ENCODE measurements at regions not wholly inside any gene's neighbourhood (a gene's known extent, or its start where the extent isn't known, plus 50 kb on each side); places are given as distances from the start of the nearest gene placed in this dataset.
"Not testable (repeated sequence)": the region's sequence is repeated elsewhere in the genome, so short reads cannot be mapped to it uniquely, and the experiment has no call there.

GRCh38 chr21:28391938-28392849 is 600.5 kb downstream of the LTN1 start:
- no peak for DNase-seq

DNA sequence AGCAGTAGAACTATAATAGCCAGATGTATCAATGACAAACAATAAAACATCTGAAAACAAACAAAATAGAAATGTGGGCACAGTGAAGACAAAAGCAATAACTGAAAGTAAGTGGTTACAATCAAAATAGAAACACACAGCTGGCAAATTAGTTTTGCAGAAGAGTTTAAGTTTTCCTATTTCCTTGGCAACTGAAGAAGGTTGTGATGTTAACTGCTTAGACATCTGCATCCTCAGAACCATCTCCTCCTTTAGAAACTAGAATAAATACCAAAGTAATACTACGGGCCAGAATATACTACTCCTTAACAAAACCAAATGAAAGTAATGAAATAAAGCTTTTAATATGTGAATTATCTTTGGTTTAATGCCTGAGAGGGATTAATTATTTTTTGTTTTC is 605.5 kb downstream of the LTN1 start:
- DNase-seq, result no peak

GRCh38 chr21:28385845-28386244 is 606.8 kb downstream of the LTN1 start:
- no peak for DNase-seq

GRCh38 chr21:28381000-28381745 is 611.5 kb downstream of the LTN1 start:
- not testable (repeated sequence) for DNase-seq

DNA sequence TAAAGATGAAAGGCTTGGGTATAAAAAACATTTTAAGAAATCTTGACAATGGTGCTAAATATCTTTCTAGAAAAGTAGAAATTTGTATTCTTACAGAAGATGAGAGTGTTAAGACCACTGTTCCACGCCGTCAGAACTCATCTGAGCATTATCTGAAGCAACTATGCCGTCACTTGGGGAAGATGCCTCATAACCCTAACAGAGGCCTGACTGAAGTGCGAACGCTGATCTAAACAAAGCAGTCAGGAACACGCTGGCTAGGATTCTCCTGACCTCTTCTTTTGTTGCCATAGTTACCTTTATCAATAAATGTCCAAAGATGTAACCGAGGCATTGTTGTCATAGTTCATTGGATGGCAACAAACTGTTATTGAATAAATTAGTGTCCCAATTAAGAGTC is 612.4 kb downstream of the LTN1 start:
- no peak for DNase-seq

GRCh38 chr21:28378026-28378425 is 614.7 kb downstream of the LTN1 start:
- DNase-seq, result no peak

DNA sequence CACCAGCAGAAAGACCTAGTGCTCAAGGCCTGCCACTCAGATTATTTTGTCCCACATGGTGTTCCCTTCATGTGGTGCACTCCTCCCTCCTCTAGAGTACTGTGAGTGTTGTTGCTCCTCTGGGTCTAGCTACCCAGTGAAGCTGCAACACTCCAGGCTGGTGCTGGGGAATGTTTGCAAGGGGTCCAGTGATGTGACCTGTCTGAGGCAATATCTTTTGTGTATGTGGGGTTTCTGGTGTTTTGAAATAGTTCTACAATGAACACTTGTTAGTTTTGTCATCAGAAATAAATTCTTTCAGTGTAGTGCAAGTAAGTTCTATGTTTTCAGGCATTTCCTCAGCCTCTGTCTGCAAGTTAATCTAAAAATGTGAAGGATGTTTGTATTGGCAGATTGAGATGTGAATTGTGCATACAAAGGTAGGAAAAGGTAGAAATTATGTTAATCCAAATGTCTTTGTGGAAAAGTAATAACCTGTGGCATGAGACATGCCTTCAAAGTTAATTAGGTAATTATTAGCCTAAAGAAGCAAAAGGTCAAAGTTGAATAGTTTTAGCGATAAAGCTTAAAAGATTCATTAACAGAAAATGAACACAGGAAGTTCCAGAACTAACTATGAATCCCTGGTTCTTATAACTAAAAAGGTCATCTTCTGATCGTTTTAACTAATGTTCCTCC is 616.8 kb downstream of the LTN1 start:
- DNase-seq, result no peak

DNA sequence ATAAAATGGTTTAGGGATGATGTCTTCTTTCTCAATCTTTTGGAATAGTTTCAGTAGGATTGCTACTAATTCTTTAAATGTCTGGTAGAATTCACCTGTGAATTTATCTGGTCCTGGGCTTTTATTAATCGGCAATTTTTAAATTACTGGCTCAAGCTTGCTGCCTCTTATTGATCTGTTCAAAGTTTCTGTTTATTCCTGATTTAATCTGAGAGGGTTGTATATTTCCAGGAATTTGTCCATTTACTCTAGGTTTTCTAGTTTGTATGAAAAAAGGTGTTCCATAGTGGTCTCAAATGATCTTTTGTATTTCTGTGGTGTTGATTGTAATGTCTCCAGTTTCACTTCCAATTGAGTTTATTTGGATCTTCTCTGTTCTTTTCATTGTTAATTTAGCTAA is 617.8 kb downstream of the LTN1 start:
- no peak for DNase-seq

GRCh38 chr21:28371713-28372112 is 621.0 kb downstream of the LTN1 start:
- no peak for DNase-seq

GRCh38 chr21:28359300-28359699 is 633.4 kb downstream of the LTN1 start:
- no peak for DNase-seq

GRCh38 chr21:28358702-28359101 is 634.0 kb downstream of the LTN1 start:
- DNase-seq, result no peak

DNA sequence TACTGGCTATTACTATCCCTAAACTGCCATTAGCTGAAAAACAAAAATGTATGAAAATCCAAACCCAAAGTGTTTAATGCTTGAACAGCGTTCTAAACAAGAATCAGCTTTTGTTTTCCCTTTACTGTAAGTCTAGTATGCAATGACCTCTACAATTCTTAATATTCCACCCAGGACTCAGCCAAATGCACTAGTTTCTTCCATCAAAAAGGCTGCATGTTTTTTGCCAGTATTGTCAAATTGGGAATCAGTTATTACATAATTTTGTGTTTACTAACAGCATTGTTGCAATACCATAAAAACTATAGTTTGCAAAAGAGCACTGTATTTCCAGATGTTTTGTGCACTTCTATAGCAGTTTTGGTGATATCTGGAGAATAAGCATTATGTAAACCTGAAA is 634.5 kb downstream of the LTN1 start:
- DNase-seq, result no peak

- DNase-seq, result no peak
Observed at GRCh38 chr21:28357743-28358142, 634.9 kb downstream of the LTN1 start.

DNA sequence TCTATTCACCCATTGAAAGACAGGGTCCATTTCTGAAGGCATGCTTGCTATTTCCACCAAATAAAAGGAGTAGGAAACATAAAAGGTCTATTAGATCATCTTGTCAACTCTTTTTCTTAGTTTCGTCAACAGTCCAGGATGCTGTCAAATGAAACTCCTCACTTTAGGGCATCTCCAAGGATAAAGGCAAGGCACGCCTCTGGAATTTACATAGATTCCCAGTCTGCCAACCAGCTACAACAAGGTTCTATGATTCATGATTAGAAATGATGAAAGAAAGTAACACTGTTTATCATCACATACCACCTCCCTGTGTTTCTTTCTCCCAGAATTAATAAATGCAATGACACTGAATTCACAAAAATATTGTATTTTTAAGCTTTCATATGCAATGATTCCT is 636.3 kb downstream of the LTN1 start:
- DNase-seq, result no peak

DNA sequence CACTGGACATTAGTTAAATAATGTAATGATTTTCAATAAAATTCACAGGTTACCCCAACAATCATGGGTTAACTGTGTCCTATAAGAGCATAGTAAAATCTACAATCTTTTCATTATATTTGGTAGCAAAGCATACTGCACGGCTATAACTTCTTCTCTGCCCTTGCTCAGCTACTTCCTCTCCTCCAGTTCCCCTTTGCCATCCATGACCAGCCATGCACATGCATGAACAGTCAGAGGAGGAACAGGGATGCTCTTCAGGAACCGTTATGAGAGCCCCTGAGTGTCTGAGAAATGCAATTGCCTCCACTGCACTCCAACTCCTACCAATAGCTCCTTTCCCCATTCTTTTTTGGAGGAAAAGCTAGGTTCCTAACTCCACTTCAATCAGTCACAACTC is 646.7 kb downstream of the LTN1 start:
- no peak for DNase-seq

GRCh38 chr21:28344985-28345384 is 647.7 kb downstream of the LTN1 start:
- DNase-seq, result no peak

DNA sequence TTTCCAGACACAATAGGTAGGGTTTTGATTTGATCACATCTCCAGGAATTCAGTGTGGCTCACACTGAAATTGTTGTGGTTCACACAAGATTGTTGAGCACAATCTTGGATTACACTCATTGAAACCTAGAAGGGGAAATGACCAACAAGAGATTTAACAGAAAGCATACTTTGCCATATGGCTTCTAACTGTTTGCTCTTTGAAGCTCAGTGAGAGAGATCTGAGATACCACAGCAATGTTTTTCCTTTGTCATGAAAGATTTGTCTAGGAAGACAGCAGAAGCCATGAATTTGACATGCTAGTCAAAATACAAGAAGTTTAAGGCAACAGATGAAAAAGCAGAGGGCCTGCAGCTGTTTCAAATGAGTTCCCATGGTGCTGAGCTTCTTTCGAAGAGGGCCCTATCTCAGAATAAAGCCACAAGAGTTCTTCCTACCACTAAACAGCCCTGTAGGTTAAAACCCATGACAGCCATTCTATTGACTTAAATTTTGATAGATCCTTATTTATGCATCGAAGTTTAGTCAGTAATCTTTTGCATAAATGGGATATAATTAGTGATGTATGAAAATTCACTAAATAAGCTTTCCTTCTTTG is 650.4 kb downstream of the LTN1 start:
- no peak for DNase-seq

GRCh38 chr21:28339403-28339802 is 653.3 kb downstream of the LTN1 start:
- no peak for DNase-seq

GRCh38 chr21:28338701-28339305 is 653.9 kb downstream of the LTN1 start:
- no peak for DNase-seq

DNA sequence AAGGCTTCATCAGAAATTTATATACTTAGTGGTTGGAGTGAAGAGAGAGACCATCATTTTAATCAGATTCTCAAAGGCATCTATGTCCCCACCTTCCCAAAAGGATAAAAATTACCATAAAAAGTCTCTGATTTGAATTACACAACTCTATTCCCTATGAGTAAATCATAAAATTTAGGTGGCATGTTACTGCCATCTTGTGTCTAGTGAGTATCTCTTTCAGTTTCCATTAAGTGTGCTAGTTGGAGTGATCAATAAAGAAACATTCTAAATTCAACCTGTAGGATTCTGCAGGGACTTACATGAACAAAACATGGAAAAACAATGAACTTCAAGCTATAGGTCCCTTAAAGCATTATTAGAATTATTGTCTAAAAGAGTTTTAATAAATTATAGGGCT is 655.4 kb downstream of the LTN1 start:
- DNase-seq, result peak; percentile 21

- DNase-seq, result peak; percentile 22
Observed at GRCh38 chr21:28336314-28336713, 656.4 kb downstream of the LTN1 start.

DNA sequence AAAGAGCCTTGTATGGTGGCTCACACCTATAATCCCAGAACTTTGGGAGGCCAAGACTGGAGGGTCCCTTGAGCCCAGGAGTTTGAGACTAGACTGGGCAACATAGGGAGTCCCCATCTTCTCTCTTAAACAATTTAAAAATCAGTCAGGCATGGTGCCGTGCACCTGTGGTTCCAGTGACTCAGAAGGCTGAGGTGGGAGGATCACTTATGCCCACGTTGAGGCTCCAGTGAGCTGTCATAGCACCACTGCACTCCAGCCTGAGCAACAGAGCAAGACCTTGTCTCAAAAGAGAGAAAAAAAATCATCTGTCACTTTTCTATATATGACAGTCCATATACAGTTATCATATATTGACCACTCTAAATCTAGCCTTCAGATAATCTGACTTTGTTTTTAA is 658.3 kb downstream of the LTN1 start:
- no peak for DNase-seq

DNA sequence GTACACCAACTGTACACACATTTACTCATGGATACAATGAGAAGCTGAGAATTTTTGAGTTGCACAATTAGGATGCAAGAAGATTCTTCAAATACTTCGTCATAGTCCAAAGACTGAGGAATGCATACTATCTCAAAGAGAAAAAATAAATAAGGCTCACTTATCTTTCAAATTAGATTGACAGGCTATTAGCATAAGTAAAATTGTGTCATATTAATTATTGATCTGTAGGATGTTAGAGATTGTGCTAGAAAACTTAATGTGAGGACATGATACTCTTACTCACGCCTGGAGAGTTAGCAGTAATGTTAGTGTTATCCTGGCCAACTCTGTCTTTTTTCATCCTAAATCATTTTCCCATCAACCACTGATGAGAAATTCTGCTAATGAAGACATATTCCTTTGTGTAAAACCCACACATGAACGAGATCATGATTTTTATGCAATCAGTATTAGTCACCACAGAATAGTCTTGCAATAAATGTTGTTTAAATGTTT is 659.0 kb downstream of the LTN1 start:
- no peak for DNase-seq
